ENCODE measurements at regions not wholly inside any gene's neighbourhood (a gene's known extent, or its start where the extent isn't known, plus 50 kb on each side); places are given as distances from the start of the nearest gene placed in this dataset.
"Not testable (repeated sequence)": the region's sequence is repeated elsewhere in the genome, so short reads cannot be mapped to it uniquely, and the experiment has no call there.

DNA sequence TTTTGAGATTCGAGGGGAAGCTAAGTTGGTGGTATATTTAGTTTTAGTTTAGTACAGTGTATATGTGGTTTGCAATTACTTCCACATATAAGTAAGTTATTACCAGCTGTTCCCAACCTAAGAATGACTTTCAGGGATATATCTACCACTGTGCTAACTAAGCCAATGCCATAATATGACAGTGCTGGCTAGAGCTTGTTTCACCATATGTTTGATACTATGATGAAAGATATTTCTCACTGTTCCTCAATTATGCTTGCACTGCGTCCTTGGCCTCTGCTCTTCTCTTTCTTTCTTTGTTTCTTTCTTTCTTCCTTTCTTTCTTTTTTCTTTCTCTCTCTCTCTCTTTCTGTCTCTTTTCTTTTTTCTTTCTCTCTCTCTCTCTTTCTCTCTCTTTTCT is 113.8 kb upstream of the SKAP2 start:
- Histone ChIP-seq H3K9me3 (peaks cover 0 to 3% (median 0%) of the 10 kb centered on the region in 4 donors), H3K4me1 (no peaks in the 10 kb centered on the region), H3K27me3 (no peaks in the 10 kb centered on the region), H3K36me3 (no peaks in the 10 kb centered on the region), H3K4me3 (no peak overlapping the region), H3K27ac (no peak overlapping the region)
- DNase-seq (no peak), ATAC-seq (ENCODE audit: low FRiP score in 2 of 2) (no peak)
- 44 to 74% methylated on average over 2 of the region's 2 CpGs for WGBS, 2 donors
- no peak for TF ChIP-seq POLR2AphosphoS5 (IDR thresholded peaks at IDR 0.05)
- no peak for TF ChIP-seq POLR2A (IDR thresholded peaks at IDR 0.05)
- no peak for TF ChIP-seq EP300 (IDR thresholded peaks at IDR 0.05)
- TF ChIP-seq, protein P1, sequence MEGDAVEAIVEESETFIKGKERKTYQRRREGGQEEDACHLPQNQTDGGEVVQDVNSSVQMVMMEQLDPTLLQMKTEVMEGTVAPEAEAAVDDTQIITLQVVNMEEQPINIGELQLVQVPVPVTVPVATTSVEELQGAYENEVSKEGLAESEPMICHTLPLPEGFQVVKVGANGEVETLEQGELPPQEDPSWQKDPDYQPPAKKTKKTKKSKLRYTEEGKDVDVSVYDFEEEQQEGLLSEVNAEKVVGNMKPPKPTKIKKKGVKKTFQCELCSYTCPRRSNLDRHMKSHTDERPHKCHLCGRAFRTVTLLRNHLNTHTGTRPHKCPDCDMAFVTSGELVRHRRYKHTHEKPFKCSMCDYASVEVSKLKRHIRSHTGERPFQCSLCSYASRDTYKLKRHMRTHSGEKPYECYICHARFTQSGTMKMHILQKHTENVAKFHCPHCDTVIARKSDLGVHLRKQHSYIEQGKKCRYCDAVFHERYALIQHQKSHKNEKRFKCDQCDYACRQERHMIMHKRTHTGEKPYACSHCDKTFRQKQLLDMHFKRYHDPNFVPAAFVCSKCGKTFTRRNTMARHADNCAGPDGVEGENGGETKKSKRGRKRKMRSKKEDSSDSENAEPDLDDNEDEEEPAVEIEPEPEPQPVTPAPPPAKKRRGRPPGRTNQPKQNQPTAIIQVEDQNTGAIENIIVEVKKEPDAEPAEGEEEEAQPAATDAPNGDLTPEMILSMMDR (IDR thresholded peaks at IDR 0.05), result no peak

DNA sequence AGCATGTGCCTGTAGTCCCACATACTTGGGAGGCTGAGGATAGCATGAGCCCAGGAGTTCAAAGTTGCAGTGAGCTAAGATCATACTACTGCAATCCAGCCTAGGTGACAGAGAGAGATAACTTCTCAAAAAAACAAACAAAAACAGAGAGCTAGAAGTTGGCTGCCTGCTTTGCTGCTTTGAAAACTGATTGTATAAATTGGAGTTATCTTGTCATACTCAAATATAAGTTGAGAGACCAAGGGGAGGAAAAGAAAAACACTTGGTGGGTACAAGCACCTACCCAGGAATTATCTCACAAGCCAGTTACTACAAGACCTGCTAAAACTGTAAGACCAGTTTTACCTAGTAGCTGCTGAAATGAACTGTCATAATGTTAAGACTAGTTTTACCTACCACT is 112.5 kb upstream of the SKAP2 start:
- Histone ChIP-seq H3K27me3 (no peaks in the 10 kb centered on the region), H3K4me3 (no peak overlapping the region), H3K4me1 (no peaks in the 10 kb centered on the region), H3K36me3 (no peaks in the 10 kb centered on the region), H3K27ac (no peak overlapping the region), H3K9me3 (peaks cover 0 to 11% (median 8%) of the 10 kb centered on the region in 4 donors)
- no peak for DNase-seq
- TF ChIP-seq POLR2AphosphoS5 (IDR thresholded peaks at IDR 0.05) (no peak), POLR2A (IDR thresholded peaks at IDR 0.05) (no peak), EP300 (IDR thresholded peaks at IDR 0.05) (no peak)
- TF ChIP-seq, protein P1 (IDR thresholded peaks at IDR 0.05), result no peak
- ATAC-seq (ENCODE audit: low FRiP score in 2 of 2), result no peak

DNA sequence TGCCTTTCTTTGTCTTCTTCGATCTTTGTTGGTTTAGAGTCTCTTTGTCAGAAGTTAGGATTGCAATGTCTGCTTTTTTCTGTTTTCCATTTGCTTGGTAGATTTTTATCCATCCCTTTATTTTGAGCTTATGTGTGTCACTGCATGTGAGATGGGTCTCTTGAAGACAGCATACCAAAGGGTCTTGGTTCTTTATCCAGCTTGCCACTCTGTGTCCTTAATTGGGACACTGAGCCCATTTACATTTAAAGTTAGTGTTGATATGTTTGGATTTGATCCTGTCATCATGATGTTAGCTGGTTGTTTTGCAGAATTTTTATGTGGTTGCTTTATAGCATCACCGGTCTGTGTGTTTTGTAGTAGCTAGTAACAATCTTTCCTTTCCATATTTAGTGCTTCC is 107.5 kb upstream of the SKAP2 start:
- H3K27ac ChIP-seq; H3K4me3 ChIP-seq; H3K36me3 ChIP-seq; H3K4me1 ChIP-seq; ATAC-seq (ENCODE audit: low FRiP score in 2 of 2); DNase-seq; H3K27me3 ChIP-seq: not testable (repeated sequence)
- WGBS, 2 donors, result 95 to 99% methylated on average over 2 of the region's 2 CpGs
- peaks cover 0 to 12% (median 8%) of the 10 kb centered on the region in 4 donors for H3K9me3 ChIP-seq

DNA sequence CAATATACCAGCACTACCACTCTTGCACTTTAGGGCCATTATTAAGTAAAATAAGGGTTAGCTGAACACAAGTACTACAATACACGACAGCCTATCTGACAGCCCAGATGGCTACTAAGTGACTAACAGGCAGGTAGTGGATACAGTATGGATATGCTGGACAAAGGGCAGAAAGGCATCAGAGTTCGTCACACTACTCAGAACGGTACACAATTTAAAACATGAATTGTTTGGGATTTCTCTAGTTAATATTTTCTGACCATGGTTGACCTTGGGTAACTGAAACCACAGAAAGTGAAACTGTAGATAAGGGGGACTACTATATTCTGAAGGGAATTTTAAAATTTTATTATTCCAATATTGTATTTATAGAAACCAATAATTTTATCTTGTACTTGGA is 101.3 kb upstream of the SKAP2 start:
- no peak overlapping the region for H3K4me3 ChIP-seq
- TF ChIP-seq POLR2AphosphoS5 (IDR thresholded peaks at IDR 0.05) (no peak), POLR2A (IDR thresholded peaks at IDR 0.05) (no peak), EP300 (IDR thresholded peaks at IDR 0.05) (no peak)
- TF ChIP-seq, protein P1 (IDR thresholded peaks at IDR 0.05), result no peak
- WGBS, 2 donors, result 71 to 88% methylated on average over 3 of the region's 3 CpGs

DNA sequence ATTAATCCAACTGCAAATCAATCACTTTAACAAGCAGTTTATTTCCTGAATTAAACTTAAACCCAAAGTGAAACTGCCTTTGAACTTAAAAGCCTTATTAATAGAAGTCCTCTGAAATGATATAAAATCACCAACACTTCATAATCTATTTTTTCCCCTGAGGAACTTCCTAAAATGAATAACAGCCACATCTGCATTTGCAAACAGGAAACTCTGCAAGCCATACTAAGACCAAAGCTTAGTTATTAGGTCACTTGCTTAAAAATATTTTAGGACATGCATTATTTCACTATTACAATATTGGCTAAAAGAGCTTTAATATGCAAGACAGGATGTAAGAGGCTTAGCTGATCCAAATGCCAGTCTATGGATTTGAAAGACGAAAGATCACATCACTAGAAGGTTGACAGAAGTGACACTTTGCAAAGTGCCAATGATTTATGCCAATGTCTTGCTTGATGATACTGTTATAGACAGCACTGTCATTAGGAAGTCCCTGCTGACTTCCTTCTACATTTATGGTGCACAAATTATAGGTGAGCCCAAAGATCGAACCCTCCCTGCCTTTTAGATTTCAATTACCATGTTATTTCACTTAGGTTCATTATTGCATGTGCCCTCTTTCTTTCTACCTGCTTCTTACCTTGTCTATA is 99.9 kb upstream of the SKAP2 start:
- TF ChIP-seq, protein P1 (IDR thresholded peaks at IDR 0.05), result no peak
- TF ChIP-seq EP300 (IDR thresholded peaks at IDR 0.05) (no peak), POLR2AphosphoS5 (IDR thresholded peaks at IDR 0.05) (no peak), POLR2A (IDR thresholded peaks at IDR 0.05) (no peak)
- Histone ChIP-seq H3K4me3 (no peak overlapping the region), H3K27ac (no peak overlapping the region), H3K27me3 (no peaks in the 10 kb centered on the region), H3K36me3 (no peaks in the 10 kb centered on the region), H3K9me3 (no peaks in the 10 kb centered on the region), H3K4me1 (no peaks in the 10 kb centered on the region)
- DNase-seq, result no peak
- no peak for ATAC-seq (ENCODE audit: low FRiP score in 2 of 2)
- 41 to 60% methylated on average over 2 of the region's 2 CpGs for WGBS, 2 donors

More for the DNA sequence above, 101.3 kb upstream of the SKAP2 start:
- ATAC-seq (ENCODE audit: low FRiP score in 2 of 2) (no peak), DNase-seq (no peak)
- H3K4me1 ChIP-seq, result no peaks in the 10 kb centered on the region
- H3K36me3 ChIP-seq, result no peaks in the 10 kb centered on the region
- no peaks in the 10 kb centered on the region for H3K9me3 ChIP-seq
- no peak overlapping the region for H3K27ac ChIP-seq
- H3K27me3 ChIP-seq, result no peaks in the 10 kb centered on the region

Data from upper lobe of left lung (tissue), 6 donors.